ENCODE measurements at regions not wholly inside any gene's neighbourhood (a gene's known extent, or its start where the extent isn't known, plus 50 kb on each side); places are given as distances from the start of the nearest gene placed in this dataset.
"Not testable (repeated sequence)": the region's sequence is repeated elsewhere in the genome, so short reads cannot be mapped to it uniquely, and the experiment has no call there.

- TF ChIP-seq, protein P1, sequence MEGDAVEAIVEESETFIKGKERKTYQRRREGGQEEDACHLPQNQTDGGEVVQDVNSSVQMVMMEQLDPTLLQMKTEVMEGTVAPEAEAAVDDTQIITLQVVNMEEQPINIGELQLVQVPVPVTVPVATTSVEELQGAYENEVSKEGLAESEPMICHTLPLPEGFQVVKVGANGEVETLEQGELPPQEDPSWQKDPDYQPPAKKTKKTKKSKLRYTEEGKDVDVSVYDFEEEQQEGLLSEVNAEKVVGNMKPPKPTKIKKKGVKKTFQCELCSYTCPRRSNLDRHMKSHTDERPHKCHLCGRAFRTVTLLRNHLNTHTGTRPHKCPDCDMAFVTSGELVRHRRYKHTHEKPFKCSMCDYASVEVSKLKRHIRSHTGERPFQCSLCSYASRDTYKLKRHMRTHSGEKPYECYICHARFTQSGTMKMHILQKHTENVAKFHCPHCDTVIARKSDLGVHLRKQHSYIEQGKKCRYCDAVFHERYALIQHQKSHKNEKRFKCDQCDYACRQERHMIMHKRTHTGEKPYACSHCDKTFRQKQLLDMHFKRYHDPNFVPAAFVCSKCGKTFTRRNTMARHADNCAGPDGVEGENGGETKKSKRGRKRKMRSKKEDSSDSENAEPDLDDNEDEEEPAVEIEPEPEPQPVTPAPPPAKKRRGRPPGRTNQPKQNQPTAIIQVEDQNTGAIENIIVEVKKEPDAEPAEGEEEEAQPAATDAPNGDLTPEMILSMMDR (IDR thresholded peaks at IDR 0.05 in 4 of 5, conservative IDR thresholded peaks at IDR 0.05 in 1 of 5): not testable (repeated sequence)
- not testable (repeated sequence) for TF ChIP-seq POLR2A (IDR thresholded peaks at IDR 0.05)
Measured at GRCh38 chr7:63348755-63349408, 649.8 kb upstream of the ZNF722 start.

All from gastrocnemius medialis (tissue), 4 donors.